ENCODE measurements at regions not wholly inside any gene's neighbourhood (a gene's known extent, or its start where the extent isn't known, plus 50 kb on each side); places are given as distances from the start of the nearest gene placed in this dataset.
A peak's percentile ranks its signal among the peaks of the same experiment; 100 is the strongest.

- no peaks in the 10 kb centered on the region for H4K20me1 ChIP-seq (ENCODE audit: insufficient read depth, low read length)
- H3K27ac ChIP-seq (ENCODE audit: low read depth, low read length), result no peak overlapping the region
- H3K4me2 ChIP-seq (ENCODE audit: insufficient read depth, low read length), result no peak overlapping the region
- H3K9me3 ChIP-seq (ENCODE audit: low read depth, low read length), result no peaks in the 10 kb centered on the region
- H3K79me2 ChIP-seq (ENCODE audit: insufficient read depth, low read length), result no peaks in the 10 kb centered on the region
- DNase-seq (ENCODE audit: insufficient read length, low spot score, missing footprints), result no peak
- TF ChIP-seq CTCF (IDR thresholded peaks at IDR 0.05; ENCODE audit: extremely low read depth, low read depth, low read length), result no peak
- no peak overlapping the region for H2AFZ ChIP-seq (ENCODE audit: low read length)
- no peaks in the 10 kb centered on the region for H3K27me3 ChIP-seq (ENCODE audit: insufficient read depth, low read length)
- no peaks in the 10 kb centered on the region for H3K36me3 ChIP-seq (ENCODE audit: insufficient read depth, low read length)
- peaks cover 4% of the 10 kb centered on the region for H3K4me1 ChIP-seq (ENCODE audit: insufficient read depth, low read length)
- H3K4me3 ChIP-seq (ENCODE audit: insufficient read depth, low read length), result no peak overlapping the region
Observed at GRCh38 chr4:112966701-112967488, 82.6 kb upstream of the ANK2 start.

- DNase-seq (ENCODE audit: insufficient read length, low spot score, missing footprints), result peak; percentile 89
- no peak overlapping the region for H3K4me3 ChIP-seq (ENCODE audit: insufficient read depth, low read length)
- no peaks in the 10 kb centered on the region for H3K36me3 ChIP-seq (ENCODE audit: insufficient read depth, low read length)
- H3K4me1 ChIP-seq (ENCODE audit: insufficient read depth, low read length), result peaks cover 4% of the 10 kb centered on the region
- no peaks in the 10 kb centered on the region for H3K79me2 ChIP-seq (ENCODE audit: insufficient read depth, low read length)
- H3K4me2 ChIP-seq (ENCODE audit: insufficient read depth, low read length), result no peak overlapping the region
- no peak overlapping the region for H2AFZ ChIP-seq (ENCODE audit: low read length)
- H4K20me1 ChIP-seq (ENCODE audit: insufficient read depth, low read length), result no peaks in the 10 kb centered on the region
- TF ChIP-seq CTCF (IDR thresholded peaks at IDR 0.05; ENCODE audit: extremely low read depth, low read depth, low read length), result no peak
- H3K9me3 ChIP-seq (ENCODE audit: low read depth, low read length), result no peaks in the 10 kb centered on the region
- H3K27me3 ChIP-seq (ENCODE audit: insufficient read depth, low read length), result no peaks in the 10 kb centered on the region
- H3K27ac ChIP-seq (ENCODE audit: low read depth, low read length), result no peak overlapping the region
Observed at GRCh38 chr4:112968451-112969159, 80.8 kb upstream of the ANK2 start.

- Histone ChIP-seq H2AFZ (ENCODE audit: low read length) (no peak overlapping the region), H4K20me1 (ENCODE audit: insufficient read depth, low read length) (no peaks in the 10 kb centered on the region), H3K4me1 (ENCODE audit: insufficient read depth, low read length) (peaks cover 4% of the 10 kb centered on the region), H3K27me3 (ENCODE audit: insufficient read depth, low read length) (no peaks in the 10 kb centered on the region), H3K4me3 (ENCODE audit: insufficient read depth, low read length) (no peak overlapping the region), H3K79me2 (ENCODE audit: insufficient read depth, low read length) (no peaks in the 10 kb centered on the region), H3K36me3 (ENCODE audit: insufficient read depth, low read length) (no peaks in the 10 kb centered on the region), H3K27ac (ENCODE audit: low read depth, low read length) (no peak overlapping the region), H3K4me2 (ENCODE audit: insufficient read depth, low read length) (no peak overlapping the region), H3K9me3 (ENCODE audit: low read depth, low read length) (no peaks in the 10 kb centered on the region)
- no peak for TF ChIP-seq CTCF (IDR thresholded peaks at IDR 0.05; ENCODE audit: extremely low read depth, low read depth, low read length)
- DNase-seq (ENCODE audit: insufficient read length, low spot score, missing footprints), result no peak
Observed at GRCh38 chr4:112970903-112971302, 78.5 kb upstream of the ANK2 start.

- Histone ChIP-seq H2AFZ (ENCODE audit: low read length) (no peak overlapping the region), H3K4me2 (ENCODE audit: insufficient read depth, low read length) (no peak overlapping the region), H3K27ac (ENCODE audit: low read depth, low read length) (no peak overlapping the region), H4K20me1 (ENCODE audit: insufficient read depth, low read length) (no peaks in the 10 kb centered on the region), H3K4me1 (ENCODE audit: insufficient read depth, low read length) (peaks cover 3% of the 10 kb centered on the region), H3K27me3 (ENCODE audit: insufficient read depth, low read length) (no peaks in the 10 kb centered on the region), H3K4me3 (ENCODE audit: insufficient read depth, low read length) (no peak overlapping the region), H3K36me3 (ENCODE audit: insufficient read depth, low read length) (no peaks in the 10 kb centered on the region), H3K9me3 (ENCODE audit: low read depth, low read length) (no peaks in the 10 kb centered on the region), H3K79me2 (ENCODE audit: insufficient read depth, low read length) (no peaks in the 10 kb centered on the region)
- TF ChIP-seq CTCF (IDR thresholded peaks at IDR 0.05; ENCODE audit: extremely low read depth, low read depth, low read length), result no peak
- DNase-seq (ENCODE audit: insufficient read length, low spot score, missing footprints), result no peak
Observed at GRCh38 chr4:112973750-112974251, 75.7 kb upstream of the ANK2 start.
